NK-92 treated with Interleukin-12 subunit alpha and Interleukin-12 subunit beta, amount 100 ng/mL, for 24 hours (cell line): ENCODE measurements at regions not wholly inside any gene's neighbourhood (a gene's known extent, or its start where the extent isn't known, plus 50 kb on each side); places are given as distances from the start of the nearest gene placed in this dataset.
"Not testable (repeated sequence)": the region's sequence is repeated elsewhere in the genome, so short reads cannot be mapped to it uniquely, and the experiment has no call there.

Experiments
- DNase-seq: peaks from one replicate; lab custom pipeline; 2025; lab: John Stamatoyannopoulos, UW

- DNase-seq = no peak
Measured at GRCh38 chr10:130660266-130660665, 524.1 kb downstream of the GLRX3 start.

DNA sequence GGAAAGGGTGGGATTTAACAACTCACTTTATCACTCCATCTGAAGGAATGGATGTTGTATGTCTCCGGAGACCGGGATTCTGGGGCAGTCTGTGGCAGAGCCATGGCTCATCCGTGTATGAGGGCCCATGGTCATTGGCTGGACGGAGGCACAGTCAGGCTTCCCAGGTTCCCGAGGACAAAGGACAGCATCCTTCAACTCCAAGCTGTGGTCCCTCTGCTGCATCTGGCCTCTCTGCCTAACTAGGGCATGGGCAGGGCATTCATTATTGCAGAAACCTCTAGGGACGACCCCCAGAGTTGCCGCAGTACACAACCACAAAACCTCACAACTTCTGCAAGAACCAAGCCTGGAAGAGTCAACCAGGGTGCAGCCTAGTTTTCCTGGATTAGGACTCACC lies 525.2 kb downstream of the GLRX3 start:
- no peak for DNase-seq

- no peak for DNase-seq
Measured at GRCh38 chr10:130662775-130663174, 526.6 kb downstream of the GLRX3 start.

DNA sequence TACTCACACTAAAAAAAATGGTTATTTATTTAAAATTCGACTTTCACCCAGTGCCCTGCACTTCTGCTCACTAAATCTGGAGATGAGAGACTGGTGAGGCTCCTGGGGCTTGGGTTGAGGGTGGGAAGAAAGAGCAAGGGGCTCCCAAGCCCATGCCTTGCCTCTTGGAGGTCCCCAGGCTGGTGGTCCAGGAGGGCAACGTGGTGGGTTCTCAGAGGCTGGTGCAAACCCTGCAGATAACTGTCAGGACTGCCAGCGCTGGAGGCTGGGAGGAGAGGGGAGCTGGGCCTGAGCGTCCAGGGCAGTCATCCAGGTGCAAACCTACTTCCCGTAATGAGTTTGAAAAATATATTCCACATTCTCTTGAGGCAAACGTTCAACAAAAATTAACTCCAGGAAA lies 528.3 kb downstream of the GLRX3 start:
- no peak for DNase-seq

GRCh38 chr10:130666215-130666614 lies 530.0 kb downstream of the GLRX3 start:
- no peak for DNase-seq

DNA sequence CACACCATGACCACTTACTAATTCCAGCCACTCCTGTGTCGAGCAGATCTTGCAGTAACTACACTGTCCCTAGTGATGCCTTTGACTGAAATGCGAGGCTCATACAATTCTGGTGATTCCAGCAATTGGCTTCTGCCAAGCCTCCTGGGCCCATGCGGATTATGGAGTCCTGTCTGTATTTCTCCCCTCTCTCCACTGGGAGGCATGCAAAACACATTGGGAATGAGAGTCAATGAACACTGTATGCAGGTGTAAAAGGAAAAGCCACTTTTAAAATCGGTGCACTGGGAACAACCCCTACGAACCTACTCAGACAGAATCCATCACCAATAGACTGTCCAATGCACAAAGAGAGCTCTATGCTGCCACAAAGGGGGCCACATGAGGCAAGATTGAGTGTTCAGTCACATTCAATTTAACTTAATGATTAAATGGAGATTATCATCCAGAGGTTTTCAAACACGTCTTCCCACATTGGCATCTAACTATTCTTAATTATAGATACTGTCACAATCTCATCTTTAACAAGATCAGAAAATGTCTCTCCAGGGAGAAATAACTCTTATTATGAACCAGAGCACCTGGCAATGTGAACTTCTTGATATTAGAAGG lies 550.6 kb downstream of the GLRX3 start:
- no peak for DNase-seq

DNA sequence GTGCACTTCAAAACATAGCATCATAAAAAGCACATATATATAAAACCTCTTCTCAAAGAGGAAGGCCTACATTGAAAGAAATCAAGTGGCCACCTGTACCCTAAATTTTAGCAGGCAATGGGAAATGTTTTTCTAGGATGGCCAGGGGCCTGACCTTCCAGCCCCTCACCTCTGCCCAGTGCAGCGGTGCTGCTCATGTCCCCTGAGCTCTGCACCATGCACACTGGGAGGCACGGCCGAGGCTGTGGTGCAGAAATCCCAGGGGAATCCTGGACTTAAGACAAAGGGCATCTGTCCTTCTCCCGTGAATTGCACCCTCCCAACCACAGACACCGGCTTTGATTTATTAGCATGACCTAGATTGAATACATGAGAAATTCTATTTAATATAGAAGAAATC lies 551.4 kb downstream of the GLRX3 start:
- DNase-seq = no peak

DNA sequence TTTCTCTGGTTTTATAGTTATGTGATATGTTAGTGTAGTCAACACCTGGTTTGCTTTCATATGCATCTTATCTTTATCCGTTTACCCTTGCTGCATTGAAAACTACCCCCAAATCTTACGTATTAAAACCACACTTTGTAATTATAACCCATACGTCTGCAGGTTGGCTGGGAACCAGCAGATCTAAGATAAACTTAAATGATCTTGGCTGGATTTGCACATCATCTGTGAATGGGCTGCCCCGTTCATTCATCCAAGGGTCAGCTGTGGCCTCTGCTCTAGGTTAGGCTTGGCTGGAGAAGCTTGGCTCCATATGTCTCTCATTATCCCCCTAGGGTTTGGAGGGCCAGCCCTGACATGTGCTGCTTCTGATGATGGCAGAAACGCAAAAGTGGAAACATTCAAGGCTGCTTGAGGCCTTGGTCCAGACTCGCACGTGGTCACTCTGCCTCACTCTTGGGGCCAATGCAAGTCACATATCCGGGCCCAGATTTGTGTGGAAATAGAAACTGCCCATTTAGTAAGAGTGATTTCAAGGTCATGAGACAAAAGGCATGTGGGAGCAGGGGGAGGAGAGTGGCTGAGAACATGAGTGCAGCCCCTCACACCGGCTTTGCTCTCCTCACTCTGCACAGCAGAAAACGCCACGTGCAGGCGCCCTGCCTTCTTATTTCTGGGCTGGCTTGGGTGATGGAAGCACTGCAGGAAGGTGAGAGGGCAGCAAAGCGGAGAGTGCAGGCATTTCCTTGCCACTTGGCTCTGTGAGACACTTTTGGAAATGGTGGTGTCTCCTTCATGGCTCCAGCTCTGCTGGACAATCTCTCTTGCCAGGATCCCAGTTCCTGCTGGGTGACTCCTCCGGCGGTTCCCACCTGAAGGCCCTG lies 553.8 kb downstream of the GLRX3 start:
- DNase-seq = no peak

GRCh38 chr10:130691776-130692175 lies 555.6 kb downstream of the GLRX3 start:
- no peak for DNase-seq

DNA sequence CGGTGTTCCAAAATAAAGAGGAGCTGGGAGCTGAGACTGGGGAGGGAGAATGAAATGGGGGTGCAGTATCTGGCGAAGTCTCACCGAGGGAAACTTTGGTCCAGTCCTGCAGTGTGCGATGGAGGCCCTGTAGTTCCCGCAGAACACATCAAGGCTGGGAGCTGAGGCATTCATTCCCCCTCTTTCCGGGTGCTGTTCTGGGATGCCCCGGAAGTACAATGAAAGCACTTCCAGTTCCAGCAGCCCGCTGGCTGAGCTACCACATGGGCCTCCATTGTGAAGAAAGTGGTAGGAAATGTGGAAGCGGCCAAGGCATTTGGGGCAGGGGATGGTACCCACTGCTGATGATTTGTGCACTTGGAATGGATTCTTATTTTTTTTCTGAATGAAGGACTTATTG lies 560.7 kb downstream of the GLRX3 start:
- no peak for DNase-seq

DNA sequence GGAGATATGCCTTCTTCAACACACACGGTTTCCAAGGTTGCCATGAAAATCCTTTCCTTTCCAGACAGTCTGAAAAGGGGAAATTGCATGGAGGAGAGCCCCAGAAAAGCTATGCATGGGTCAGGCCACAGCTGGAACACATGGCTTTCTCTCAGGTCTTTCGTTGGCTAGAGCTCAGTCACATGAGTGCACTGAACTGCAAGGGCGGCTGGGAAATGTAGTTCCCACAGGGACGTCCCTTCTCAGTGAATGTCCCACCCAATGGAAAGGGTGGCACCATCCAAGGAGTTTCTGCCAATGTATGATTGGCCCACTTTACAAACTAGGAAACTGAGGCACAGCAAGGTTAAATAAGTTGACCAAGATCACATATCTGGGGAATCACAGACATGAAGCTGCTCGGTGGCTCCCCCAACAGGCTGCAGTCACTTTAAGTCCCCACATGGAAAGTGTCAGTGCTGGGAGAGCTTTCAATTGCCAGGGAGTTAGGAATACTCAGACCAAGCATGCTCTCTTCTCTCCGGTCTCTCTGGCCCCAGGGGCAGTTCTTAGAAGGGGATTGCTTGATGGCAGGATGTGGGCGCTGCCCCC lies 571.3 kb downstream of the GLRX3 start:
- no peak for DNase-seq

GRCh38 chr10:130708465-130709070 lies 572.4 kb downstream of the GLRX3 start:
- DNase-seq = no peak

GRCh38 chr10:130709415-130709814 lies 573.2 kb downstream of the GLRX3 start:
- DNase-seq = no peak

- DNase-seq = no peak
Measured at GRCh38 chr10:130711072-130711471, 574.9 kb downstream of the GLRX3 start.

DNA sequence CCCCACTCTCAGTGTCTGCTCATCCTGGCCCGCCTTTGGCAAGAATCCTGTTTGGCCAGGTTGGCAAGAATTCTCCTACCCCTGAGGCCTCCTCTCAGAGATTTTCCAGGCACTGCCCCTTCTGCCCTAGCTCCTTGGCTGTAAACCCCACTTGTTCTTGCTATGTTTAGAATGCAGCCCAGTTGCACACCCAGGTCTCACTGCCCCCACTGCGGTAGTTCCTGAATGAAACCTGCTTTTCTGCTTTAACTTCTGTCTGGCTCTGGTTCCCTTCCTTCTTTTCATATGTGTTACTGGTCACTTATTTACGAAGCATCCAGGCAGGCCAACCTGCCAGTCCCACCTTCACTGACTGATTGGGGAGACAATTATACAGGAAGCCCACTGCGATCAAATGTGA lies 576.9 kb downstream of the GLRX3 start:
- no peak for DNase-seq

DNA sequence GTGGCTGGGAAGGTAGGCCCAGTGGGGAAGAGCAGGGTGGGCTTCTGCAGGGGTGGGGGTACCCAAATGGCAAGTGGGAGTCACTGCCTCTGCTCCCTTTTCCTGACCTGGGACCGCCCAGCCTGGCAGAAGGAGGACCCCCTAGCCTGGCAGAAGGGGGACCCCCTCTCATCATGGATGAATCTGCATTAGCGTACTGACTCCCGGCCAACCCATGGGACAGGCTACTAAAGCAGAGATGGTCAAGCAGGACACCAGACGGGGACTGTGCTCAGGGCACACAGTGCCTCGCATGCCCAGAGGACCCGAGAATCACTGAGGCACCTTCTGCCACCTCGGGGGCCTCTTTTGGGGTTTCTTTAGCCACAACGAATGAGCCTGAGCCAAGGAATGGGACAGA lies 577.5 kb downstream of the GLRX3 start:
- DNase-seq = no peak

GRCh38 chr10:130714742-130715467 lies 578.7 kb downstream of the GLRX3 start:
- no peak for DNase-seq

DNA sequence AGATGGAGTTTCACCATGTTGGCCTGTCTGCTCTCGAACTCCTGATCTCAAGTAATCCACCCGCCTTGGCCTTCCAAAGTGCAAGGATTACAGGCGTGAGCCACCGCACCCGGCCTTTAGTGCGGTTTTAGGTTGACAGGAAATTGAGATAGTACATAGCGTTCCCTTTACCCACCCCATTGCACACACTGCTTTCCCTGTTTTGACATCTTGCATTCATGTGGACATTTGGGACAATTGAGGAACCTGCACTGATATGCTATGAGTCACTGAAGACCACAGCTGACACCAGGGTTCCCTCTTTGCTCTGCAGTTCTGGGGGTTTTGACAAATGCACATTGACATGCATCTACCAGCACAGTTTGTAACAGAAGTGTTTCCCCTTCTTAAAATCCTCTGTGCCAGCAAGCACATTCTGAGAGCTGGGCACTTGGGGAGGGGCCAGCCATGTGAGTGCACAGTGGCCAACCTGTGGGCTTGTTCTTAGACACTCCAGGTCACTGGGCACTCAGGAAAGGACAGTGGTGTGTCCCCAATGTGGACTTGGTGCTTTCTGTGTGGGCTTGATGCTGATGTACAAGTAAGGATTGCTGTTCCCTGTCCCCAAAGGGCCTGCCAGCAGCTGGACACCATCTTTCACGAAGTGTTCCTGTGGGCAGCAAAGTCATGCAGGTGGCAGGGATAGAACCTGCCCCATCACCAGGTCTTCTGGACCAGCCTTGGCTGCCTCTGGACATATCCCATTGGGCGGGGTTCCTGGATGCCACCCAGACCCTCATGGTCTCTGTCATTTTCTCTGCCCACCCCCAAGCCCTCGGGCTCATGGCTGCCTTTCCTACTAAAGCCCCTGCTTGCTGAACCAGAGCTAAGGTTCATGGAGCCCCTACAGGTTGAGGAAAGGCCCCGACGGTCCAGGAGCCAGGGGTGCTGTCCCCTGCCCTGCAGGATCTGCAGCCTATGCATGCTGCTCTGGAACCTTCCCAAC lies 579.8 kb downstream of the GLRX3 start:
- no peak for DNase-seq

GRCh38 chr10:130717083-130717482 lies 580.9 kb downstream of the GLRX3 start:
- DNase-seq = no peak

DNA sequence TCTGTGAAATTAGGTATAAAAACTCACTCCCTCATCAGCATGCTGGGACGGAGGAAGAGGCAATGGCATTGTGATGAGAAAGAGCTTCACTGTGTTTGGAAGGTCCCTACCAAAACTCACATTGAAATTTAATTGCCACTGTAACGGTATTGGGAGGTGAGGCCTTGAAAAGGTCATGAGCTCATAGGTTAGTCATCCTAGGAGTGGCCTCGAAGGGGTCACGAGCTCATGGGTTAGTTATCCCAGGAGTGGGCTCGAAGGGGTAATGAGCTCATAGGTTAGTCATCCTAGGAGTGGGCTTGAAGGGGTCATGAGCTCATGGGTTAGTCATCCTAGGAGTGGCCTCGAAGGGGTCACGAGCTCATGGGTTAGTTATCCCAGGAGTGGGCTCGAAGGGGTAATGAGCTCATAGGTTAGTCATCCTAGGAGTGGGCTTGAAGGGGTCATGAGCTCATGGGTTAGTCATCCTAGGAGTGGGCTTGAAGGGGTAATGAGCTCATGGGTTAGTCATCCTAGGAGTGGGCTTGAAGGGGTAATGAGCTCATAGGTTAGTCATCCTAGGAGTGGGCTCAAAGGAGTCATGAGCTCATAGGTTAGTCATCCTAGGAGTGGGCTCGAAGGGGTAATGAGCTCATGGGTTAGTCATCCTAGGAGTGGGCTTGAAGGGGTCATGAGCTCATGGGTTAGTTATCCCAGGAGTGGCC lies 582.7 kb downstream of the GLRX3 start:
- DNase-seq = not testable (repeated sequence)

DNA sequence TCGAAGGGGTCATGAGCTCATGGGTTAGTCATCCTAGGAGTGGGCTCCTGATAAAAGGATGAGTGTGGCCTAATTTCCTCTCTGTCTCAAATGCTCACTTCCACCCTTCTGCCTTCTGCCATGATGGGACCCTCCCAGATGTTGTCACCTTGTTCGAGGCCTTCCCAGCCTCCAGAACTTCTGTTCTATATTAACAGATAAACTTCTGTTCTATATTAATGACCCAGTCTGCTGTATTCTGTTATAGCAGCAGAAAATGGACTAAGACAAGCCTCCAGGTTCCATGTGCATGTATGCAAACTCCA lies 583.2 kb downstream of the GLRX3 start:
- DNase-seq = no peak
